ENCODE measurements at regions not wholly inside any gene's neighbourhood (a gene's known extent, or its start where the extent isn't known, plus 50 kb on each side); places are given as distances from the start of the nearest gene placed in this dataset.

- TF ChIP-seq CTCF (IDR thresholded peaks at IDR 0.05) (no peak), POLR2A (IDR thresholded peaks at IDR 0.05) (no peak)
These were observed 87.3 kb upstream of the RFC3 start for GRCh38 chr13:33730619-33731018.
